ENCODE measurements at regions not wholly inside any gene's neighbourhood (a gene's known extent, or its start where the extent isn't known, plus 50 kb on each side); places are given as distances from the start of the nearest gene placed in this dataset.
A peak's percentile ranks its signal among the peaks of the same experiment; 100 is the strongest.
"Not testable (repeated sequence)": the region's sequence is repeated elsewhere in the genome, so short reads cannot be mapped to it uniquely, and the experiment has no call there.

GRCh38 chr16:82267675-82268074 lies 97.7 kb upstream of the MPHOSPH6 start:
- intact Hi-C loops (cut with micrococcal nuclease); DNase-seq; ATAC-seq: not testable (repeated sequence)

GRCh38 chr16:82265809-82266208 lies 95.8 kb upstream of the MPHOSPH6 start:
- DNase-seq (no peak), ATAC-seq (no peak)
- intact Hi-C loops (cut with micrococcal nuclease): no loop called here

- intact Hi-C loops (cut with micrococcal nuclease): loop anchor here (5.0 kb wide), 1 partner anchor 318 kb away; no protein-coding TSS in a partner anchor
- DNase-seq (no peak), ATAC-seq (no peak)
These were observed 94.7 kb upstream of the MPHOSPH6 start for GRCh38 chr16:82264756-82265155.

GRCh38 chr16:82263521-82264143 lies 93.6 kb upstream of the MPHOSPH6 start:
- ATAC-seq: peak; percentile 93
- intact Hi-C loops (cut with micrococcal nuclease): loop anchor here (5.0 kb wide), 1 partner anchor 319 kb away; no protein-coding TSS in a partner anchor
- peak; percentile 48 for DNase-seq

- no peak for DNase-seq
- intact Hi-C loops (cut with micrococcal nuclease): loop anchor here (5.0 kb wide), 1 partner anchor 320 kb away; no protein-coding TSS in a partner anchor
- ATAC-seq: peak; percentile 52
These were observed 92.2 kb upstream of the MPHOSPH6 start for GRCh38 chr16:82262244-82262643.

GRCh38 chr16:82260212-82260795 lies 90.3 kb upstream of the MPHOSPH6 start:
- intact Hi-C loops (cut with micrococcal nuclease): loop anchor here (5.0 kb wide), 1 partner anchor 322 kb away; no protein-coding TSS in a partner anchor
- no peak for ATAC-seq
- no peak for DNase-seq

DNA sequence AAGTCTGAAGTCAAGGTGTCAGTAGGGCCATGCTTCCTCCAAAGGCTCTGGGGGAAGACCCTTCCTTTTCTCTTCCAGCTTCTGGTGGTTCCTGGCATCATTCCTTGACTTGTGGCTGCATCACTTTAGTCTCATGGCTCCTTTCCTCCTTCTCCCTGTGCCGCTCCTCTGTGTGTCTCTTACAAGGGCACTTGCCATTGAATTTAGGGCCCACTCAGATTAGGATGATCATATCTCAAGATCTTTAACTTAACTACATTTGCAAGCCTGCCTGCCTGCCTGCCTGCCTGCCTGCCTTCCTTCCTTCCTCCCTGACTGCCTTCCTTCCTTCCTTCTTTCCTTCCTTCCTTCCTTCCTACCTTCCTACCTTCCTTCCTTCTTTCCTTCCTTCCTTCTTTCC lies 89.7 kb upstream of the MPHOSPH6 start:
- intact Hi-C loops (cut with micrococcal nuclease): loop anchor here (5.0 kb wide), 1 partner anchor 323 kb away; no protein-coding TSS in a partner anchor
- DNase-seq (no peak), ATAC-seq (no peak)

- DNase-seq: no peak
- ATAC-seq: no peak
These were observed 88.0 kb upstream of the MPHOSPH6 start for GRCh38 chr16:82257990-82258389.

DNA sequence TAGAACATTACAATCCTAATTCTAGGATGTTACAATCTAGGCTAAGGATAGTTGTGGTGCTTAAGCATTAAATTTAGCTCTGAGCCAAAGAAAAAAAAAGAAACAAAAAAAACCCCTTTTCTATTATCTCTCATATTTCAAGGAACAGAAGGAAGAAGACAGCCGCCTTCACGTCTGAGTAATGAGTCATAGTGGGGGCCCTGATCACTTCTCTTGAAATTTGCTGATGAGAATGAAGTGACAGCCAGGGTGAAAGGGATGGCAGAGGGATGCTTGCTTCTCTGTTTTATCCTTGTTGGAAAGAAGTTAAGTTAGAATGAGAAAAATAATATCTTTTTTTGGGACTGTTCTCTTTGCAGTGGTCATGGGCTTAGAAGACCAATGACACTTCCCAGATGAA lies 82.6 kb upstream of the MPHOSPH6 start:
- no peak for DNase-seq
- no peak for ATAC-seq
- intact Hi-C loops (cut with micrococcal nuclease): no loop called here

More at GRCh38 chr16:82257990-82258389, 88.0 kb upstream of the MPHOSPH6 start:
- intact Hi-C loops (cut with micrococcal nuclease): no loop called here

GRCh38 chr16:82248677-82249076 lies 78.7 kb upstream of the MPHOSPH6 start:
- DNase-seq (no peak), ATAC-seq (no peak)
- intact Hi-C loops (cut with micrococcal nuclease): no loop called here

- DNase-seq (no peak), ATAC-seq (no peak)
- intact Hi-C loops (cut with micrococcal nuclease): no loop called here
These were observed 78.1 kb upstream of the MPHOSPH6 start for GRCh38 chr16:82248012-82248656.

DNA sequence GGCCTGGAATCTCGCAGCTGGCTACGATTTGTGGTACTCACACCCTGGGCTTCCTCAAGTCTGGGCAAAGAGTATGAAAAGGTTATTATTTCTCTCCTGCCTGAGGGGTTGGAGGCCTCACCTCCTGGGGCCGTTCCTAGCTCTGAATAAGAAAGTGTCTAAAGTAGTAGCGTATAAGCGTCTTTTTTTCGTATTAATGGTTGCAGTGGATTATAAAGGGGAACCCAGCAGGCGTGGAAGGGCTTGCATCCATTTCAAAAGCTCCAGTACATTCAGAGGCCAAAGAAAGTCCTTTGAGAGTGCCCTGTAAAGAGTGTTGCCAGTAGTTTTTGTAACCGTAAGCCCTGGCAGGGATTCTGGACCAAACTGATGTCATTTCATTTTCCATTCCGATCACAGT lies 72.2 kb upstream of the MPHOSPH6 start:
- ATAC-seq (no peak), DNase-seq (no peak)
- intact Hi-C loops (cut with micrococcal nuclease): no loop called here

DNA sequence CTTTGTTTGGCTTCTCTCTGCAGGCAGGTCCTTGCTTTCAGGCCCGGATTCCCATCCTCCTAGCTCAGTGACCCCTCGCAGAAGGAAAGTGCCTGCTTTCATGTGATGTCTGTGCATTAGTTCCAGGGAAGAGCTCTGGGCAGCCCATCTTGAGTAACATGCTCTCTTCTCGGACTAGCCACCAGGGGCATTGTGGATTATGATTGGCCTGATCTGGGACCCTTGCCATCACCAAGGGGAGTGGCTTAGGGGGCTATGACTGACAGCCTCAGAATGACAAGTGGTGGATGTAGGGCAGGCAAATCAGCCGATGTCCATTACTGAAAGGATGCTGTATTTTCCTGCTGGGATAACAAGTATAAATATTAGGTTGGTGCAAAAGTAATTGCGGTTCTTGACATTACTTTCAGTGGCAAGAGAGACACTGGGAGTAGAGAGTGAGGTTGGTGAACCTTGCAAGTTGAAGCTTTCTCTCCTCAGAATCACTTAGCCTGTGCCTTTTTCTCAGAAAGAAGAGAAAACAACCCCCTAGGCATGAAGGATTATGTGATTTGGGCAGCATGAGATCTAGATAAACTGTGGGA lies 71.5 kb upstream of the MPHOSPH6 start:
- ATAC-seq: no peak
- DNase-seq: no peak
- intact Hi-C loops (cut with micrococcal nuclease): no loop called here

DNA sequence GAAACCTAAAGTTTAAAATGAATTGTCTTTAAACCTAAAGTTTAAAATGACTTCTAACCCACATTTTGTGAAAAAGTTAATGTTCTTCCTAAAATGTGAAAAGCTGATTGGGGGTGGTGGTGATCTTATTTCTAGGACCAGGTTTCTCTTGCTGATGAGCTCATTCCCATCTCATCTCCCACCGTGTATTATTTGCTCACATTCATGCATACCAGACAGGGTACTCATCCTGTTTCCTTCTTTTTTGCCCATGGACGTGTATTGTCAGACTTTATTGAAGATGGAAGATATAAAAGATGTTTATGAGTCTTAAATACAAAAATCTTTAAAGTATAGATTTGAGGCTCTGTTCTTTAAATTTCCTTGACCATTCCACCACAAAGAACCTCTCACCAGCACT lies 70.1 kb upstream of the MPHOSPH6 start:
- no peak for DNase-seq
- no peak for ATAC-seq
- intact Hi-C loops (cut with micrococcal nuclease): no loop called here

DNA sequence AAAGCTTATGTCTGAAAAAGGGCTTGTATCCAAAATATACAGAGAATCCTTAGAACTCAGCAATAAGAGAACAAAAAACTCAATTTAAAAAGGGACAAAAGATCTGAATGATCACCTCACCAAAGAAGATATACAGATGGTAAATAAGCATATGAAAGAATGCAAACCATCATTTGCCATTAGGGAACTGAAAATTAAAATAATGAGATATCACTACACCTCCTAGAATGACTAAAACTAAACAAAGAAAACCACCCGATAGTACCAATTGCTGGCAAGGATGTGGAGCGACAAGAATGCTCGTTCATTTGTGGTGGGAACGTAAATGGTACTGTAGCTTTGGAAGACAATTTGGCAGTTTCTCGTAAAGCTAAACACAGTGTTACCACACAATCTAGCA lies 66.9 kb upstream of the MPHOSPH6 start:
- intact Hi-C loops (cut with micrococcal nuclease): no loop called here
- DNase-seq: no peak
- ATAC-seq: no peak

DNA sequence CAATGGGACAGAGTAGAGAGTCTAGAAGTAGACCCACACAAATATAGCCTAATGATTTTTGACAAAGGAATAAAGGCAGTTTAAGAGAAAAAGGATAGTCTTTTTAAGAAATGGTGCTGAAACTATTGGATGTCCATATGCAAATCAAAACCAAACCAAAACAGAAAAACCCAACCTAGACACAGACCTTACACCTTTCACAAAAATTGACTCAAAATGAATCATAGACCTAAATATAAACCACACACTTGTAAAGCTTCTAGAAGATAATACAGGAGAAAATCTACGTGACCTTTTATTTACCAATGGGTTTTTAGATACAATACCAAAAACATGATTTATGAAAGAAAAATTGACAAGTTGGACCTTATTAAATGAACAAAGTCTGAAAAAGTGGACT lies 66.4 kb upstream of the MPHOSPH6 start:
- no peak for ATAC-seq
- intact Hi-C loops (cut with micrococcal nuclease): no loop called here
- no peak for DNase-seq

- no peak for DNase-seq
- intact Hi-C loops (cut with micrococcal nuclease): loop anchor here (5.0 kb wide), 1 partner anchor 286 kb away; no protein-coding TSS in a partner anchor
- ATAC-seq: no peak
These were observed 62.8 kb upstream of the MPHOSPH6 start for GRCh38 chr16:82232806-82233205.

GRCh38 chr16:82231008-82231787 lies 61.2 kb upstream of the MPHOSPH6 start:
- ATAC-seq (no peak), DNase-seq (no peak)
- intact Hi-C loops (cut with micrococcal nuclease): loop anchor here (5.0 kb wide), 1 partner anchor 284 kb away; no protein-coding TSS in a partner anchor

All from left ventricle myocardium superior (tissue), 1 donor.